ENCODE measurements at regions not wholly inside any gene's neighbourhood (a gene's known extent, or its start where the extent isn't known, plus 50 kb on each side); places are given as distances from the start of the nearest gene placed in this dataset.

DNA sequence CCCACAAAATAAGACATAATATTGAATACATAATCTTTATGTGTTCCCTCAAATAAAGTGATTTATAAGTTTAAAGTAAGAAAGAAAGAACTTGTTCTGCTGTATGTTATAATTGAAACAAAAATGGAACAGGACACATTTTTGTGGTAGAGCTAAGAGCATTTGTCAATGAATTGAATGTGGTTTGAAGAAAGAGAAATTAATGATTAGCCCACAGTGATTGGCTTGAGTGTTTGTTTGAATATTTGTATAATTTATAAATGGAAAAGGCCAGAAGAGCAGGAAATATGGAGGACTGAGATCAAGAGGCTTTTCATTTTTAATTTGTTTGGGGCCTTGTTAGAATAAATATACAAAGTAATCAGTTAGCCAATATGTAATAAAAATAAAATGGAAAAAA is 395.1 kb upstream of the CDH19 start:
- ChIA-PET POLR2A (no interaction called here), CTCF (no interaction called here)
- DNase-seq (ENCODE audit: low spot score) (no peak), ATAC-seq (no peak)
- TF ChIP-seq, protein P1, sequence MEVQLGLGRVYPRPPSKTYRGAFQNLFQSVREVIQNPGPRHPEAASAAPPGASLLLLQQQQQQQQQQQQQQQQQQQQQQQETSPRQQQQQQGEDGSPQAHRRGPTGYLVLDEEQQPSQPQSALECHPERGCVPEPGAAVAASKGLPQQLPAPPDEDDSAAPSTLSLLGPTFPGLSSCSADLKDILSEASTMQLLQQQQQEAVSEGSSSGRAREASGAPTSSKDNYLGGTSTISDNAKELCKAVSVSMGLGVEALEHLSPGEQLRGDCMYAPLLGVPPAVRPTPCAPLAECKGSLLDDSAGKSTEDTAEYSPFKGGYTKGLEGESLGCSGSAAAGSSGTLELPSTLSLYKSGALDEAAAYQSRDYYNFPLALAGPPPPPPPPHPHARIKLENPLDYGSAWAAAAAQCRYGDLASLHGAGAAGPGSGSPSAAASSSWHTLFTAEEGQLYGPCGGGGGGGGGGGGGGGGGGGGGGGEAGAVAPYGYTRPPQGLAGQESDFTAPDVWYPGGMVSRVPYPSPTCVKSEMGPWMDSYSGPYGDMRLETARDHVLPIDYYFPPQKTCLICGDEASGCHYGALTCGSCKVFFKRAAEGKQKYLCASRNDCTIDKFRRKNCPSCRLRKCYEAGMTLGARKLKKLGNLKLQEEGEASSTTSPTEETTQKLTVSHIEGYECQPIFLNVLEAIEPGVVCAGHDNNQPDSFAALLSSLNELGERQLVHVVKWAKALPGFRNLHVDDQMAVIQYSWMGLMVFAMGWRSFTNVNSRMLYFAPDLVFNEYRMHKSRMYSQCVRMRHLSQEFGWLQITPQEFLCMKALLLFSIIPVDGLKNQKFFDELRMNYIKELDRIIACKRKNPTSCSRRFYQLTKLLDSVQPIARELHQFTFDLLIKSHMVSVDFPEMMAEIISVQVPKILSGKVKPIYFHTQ (CRISPR knock-in tag; IDR thresholded peaks at IDR 0.05) = no peak
- TF ChIP-seq, protein P2, sequence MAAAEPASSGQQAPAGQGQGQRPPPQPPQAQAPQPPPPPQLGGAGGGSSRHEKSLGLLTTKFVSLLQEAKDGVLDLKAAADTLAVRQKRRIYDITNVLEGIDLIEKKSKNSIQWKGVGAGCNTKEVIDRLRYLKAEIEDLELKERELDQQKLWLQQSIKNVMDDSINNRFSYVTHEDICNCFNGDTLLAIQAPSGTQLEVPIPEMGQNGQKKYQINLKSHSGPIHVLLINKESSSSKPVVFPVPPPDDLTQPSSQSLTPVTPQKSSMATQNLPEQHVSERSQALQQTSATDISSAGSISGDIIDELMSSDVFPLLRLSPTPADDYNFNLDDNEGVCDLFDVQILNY (CRISPR knock-in tag; IDR thresholded peaks at IDR 0.05) = no peak
- TF ChIP-seq, protein P3, sequence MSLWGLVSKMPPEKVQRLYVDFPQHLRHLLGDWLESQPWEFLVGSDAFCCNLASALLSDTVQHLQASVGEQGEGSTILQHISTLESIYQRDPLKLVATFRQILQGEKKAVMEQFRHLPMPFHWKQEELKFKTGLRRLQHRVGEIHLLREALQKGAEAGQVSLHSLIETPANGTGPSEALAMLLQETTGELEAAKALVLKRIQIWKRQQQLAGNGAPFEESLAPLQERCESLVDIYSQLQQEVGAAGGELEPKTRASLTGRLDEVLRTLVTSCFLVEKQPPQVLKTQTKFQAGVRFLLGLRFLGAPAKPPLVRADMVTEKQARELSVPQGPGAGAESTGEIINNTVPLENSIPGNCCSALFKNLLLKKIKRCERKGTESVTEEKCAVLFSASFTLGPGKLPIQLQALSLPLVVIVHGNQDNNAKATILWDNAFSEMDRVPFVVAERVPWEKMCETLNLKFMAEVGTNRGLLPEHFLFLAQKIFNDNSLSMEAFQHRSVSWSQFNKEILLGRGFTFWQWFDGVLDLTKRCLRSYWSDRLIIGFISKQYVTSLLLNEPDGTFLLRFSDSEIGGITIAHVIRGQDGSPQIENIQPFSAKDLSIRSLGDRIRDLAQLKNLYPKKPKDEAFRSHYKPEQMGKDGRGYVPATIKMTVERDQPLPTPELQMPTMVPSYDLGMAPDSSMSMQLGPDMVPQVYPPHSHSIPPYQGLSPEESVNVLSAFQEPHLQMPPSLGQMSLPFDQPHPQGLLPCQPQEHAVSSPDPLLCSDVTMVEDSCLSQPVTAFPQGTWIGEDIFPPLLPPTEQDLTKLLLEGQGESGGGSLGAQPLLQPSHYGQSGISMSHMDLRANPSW (CRISPR knock-in tag; conservative IDR thresholded peaks at IDR 0.05; ENCODE audit: low read depth) = no peak
- TF ChIP-seq ZNF396 (CRISPR knock-in tag; IDR thresholded peaks at IDR 0.05; ENCODE audit: borderline replicate concordance) = no peak
- Mint-ChIP-seq H3K4me3 (no peak overlapping the region), H3K27ac (no peak overlapping the region), H3K9me3 (no peaks in the 10 kb centered on the region), H3K4me1 (no peaks in the 10 kb centered on the region), H3K36me3 (no peaks in the 10 kb centered on the region), H3K27me3 (ENCODE audit: low read depth) (no peaks in the 10 kb centered on the region)

DNA sequence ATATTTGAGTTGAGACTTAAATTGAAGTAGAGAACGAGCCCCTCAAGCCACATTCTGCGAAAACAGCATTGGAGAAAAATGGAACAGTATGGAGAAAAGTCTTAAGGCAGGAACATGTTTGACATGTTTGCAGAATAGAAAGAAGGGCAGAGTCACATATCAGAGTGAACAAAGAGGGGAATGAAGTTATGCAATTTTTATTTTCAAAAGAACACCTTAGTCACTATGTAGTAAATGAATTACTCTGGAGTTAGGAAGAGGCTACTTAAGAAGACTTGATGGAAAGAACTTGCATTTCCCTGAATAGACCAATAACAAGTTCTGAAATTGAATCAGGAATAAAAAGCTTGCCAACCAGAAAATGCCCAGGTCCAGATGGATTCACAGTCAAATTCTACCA is 391.4 kb upstream of the CDH19 start:
- TF ChIP-seq, protein P1 (CRISPR knock-in tag; IDR thresholded peaks at IDR 0.05) = no peak
- TF ChIP-seq, protein P4, sequence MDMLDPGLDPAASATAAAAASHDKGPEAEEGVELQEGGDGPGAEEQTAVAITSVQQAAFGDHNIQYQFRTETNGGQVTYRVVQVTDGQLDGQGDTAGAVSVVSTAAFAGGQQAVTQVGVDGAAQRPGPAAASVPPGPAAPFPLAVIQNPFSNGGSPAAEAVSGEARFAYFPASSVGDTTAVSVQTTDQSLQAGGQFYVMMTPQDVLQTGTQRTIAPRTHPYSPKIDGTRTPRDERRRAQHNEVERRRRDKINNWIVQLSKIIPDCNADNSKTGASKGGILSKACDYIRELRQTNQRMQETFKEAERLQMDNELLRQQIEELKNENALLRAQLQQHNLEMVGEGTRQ (CRISPR knock-in tag; IDR thresholded peaks at IDR 0.05) = no peak
- no peak for TF ChIP-seq ELF4 (CRISPR knock-in tag; IDR thresholded peaks at IDR 0.05; ENCODE audit: low read depth)
- TF ChIP-seq, protein P5, sequence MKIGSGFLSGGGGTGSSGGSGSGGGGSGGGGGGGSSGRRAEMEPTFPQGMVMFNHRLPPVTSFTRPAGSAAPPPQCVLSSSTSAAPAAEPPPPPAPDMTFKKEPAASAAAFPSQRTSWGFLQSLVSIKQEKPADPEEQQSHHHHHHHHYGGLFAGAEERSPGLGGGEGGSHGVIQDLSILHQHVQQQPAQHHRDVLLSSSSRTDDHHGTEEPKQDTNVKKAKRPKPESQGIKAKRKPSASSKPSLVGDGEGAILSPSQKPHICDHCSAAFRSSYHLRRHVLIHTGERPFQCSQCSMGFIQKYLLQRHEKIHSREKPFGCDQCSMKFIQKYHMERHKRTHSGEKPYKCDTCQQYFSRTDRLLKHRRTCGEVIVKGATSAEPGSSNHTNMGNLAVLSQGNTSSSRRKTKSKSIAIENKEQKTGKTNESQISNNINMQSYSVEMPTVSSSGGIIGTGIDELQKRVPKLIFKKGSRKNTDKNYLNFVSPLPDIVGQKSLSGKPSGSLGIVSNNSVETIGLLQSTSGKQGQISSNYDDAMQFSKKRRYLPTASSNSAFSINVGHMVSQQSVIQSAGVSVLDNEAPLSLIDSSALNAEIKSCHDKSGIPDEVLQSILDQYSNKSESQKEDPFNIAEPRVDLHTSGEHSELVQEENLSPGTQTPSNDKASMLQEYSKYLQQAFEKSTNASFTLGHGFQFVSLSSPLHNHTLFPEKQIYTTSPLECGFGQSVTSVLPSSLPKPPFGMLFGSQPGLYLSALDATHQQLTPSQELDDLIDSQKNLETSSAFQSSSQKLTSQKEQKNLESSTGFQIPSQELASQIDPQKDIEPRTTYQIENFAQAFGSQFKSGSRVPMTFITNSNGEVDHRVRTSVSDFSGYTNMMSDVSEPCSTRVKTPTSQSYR (CRISPR knock-in tag; IDR thresholded peaks at IDR 0.05) = no peak
- no peak for TF ChIP-seq ZNF396 (CRISPR knock-in tag; IDR thresholded peaks at IDR 0.05; ENCODE audit: borderline replicate concordance)
- no peak for TF ChIP-seq TP53 (CRISPR knock-in tag; IDR thresholded peaks at IDR 0.05)
- TF ChIP-seq, protein P6, sequence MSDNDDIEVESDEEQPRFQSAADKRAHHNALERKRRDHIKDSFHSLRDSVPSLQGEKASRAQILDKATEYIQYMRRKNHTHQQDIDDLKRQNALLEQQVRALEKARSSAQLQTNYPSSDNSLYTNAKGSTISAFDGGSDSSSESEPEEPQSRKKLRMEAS (CRISPR knock-in tag; IDR thresholded peaks at IDR 0.05) = no peak
- TF ChIP-seq ZBTB21 (CRISPR knock-in tag; IDR thresholded peaks at IDR 0.05; ENCODE audit: borderline replicate concordance) = no peak
- TF ChIP-seq CREM (CRISPR knock-in tag; IDR thresholded peaks at IDR 0.05) = no peak
- TF ChIP-seq ZNF423 (CRISPR knock-in tag; IDR thresholded peaks at IDR 0.05) = no peak
- TF ChIP-seq JUN (CRISPR knock-in tag; IDR thresholded peaks at IDR 0.05) = no peak
- no peak for TF ChIP-seq SP1 (CRISPR knock-in tag; conservative IDR thresholded peaks at IDR 0.05)
- TF ChIP-seq, protein P7, sequence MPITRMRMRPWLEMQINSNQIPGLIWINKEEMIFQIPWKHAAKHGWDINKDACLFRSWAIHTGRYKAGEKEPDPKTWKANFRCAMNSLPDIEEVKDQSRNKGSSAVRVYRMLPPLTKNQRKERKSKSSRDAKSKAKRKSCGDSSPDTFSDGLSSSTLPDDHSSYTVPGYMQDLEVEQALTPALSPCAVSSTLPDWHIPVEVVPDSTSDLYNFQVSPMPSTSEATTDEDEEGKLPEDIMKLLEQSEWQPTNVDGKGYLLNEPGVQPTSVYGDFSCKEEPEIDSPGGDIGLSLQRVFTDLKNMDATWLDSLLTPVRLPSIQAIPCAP (CRISPR knock-in tag; IDR thresholded peaks at IDR 0.05) = no peak
- TF ChIP-seq SMAD4 (CRISPR knock-in tag; IDR thresholded peaks at IDR 0.05) = no peak
- TF ChIP-seq, protein P8, sequence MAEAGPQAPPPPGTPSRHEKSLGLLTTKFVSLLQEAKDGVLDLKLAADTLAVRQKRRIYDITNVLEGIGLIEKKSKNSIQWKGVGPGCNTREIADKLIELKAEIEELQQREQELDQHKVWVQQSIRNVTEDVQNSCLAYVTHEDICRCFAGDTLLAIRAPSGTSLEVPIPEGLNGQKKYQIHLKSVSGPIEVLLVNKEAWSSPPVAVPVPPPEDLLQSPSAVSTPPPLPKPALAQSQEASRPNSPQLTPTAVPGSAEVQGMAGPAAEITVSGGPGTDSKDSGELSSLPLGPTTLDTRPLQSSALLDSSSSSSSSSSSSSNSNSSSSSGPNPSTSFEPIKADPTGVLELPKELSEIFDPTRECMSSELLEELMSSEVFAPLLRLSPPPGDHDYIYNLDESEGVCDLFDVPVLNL (CRISPR knock-in tag; IDR thresholded peaks at IDR 0.05; ENCODE audit: borderline replicate concordance, low read depth) = no peak
- TF ChIP-seq GABPB1 (CRISPR knock-in tag; IDR thresholded peaks at IDR 0.05) = no peak
- DNase-seq (ENCODE audit: low spot score) = no peak
- ATAC-seq = no peak
- POLR2A ChIA-PET = no interaction called here
- no peak overlapping the region for H3K4me3 Mint-ChIP-seq
- no peaks in the 10 kb centered on the region for H3K36me3 Mint-ChIP-seq
- no peaks in the 10 kb centered on the region for H3K27me3 Mint-ChIP-seq (ENCODE audit: low read depth)
- CTCF ChIA-PET = no interaction called here
- 0 out of 2 replicates have a peak, but pooled peaks cover 6% of the 10 kb centered on the region for H3K4me1 Mint-ChIP-seq
- H3K27ac Mint-ChIP-seq = no peak overlapping the region
- no peaks in the 10 kb centered on the region for H3K9me3 Mint-ChIP-seq
